ENCODE measurements at regions not wholly inside any gene's neighbourhood (a gene's known extent, or its start where the extent isn't known, plus 50 kb on each side); places are given as distances from the start of the nearest gene placed in this dataset.

GRCh38 chr1:195462646-195463045 is 1145.6 kb downstream of the KCNT2 start:
- Mint-ChIP-seq H3K4me3 (no peak overlapping the region), H3K27me3 (ENCODE audit: low read depth in 2 of 2) (no peaks in the 10 kb centered on the region), H3K36me3 (no peaks in the 10 kb centered on the region), H3K9me3 (peaks cover 6 to 8% of the 10 kb centered on the region in 2 donors), H3K27ac (no peak overlapping the region), H3K4me1 (no peaks in the 10 kb centered on the region)
- no peak for DNase-seq
- no peaks in the 10 kb centered on the region for H3K4me1 ChIP-seq (ENCODE audit: control insufficient read depth, insufficient read depth, low read length)
- H3K4me3 ChIP-seq (ENCODE audit: low read length) = no peak overlapping the region
- no peaks in the 10 kb centered on the region for H3K36me3 ChIP-seq (ENCODE audit: control insufficient read depth, insufficient read depth, low read length)
- no peak overlapping the region for H3K27ac ChIP-seq (ENCODE audit: low read length)
- intact Hi-C loops (cut with micrococcal nuclease) = no loop called here
- TF ChIP-seq CTCF (IDR thresholded peaks at IDR 0.05) = no peak
- H3K27me3 ChIP-seq (ENCODE audit: control insufficient read depth, insufficient read depth, low read length) = no peaks in the 10 kb centered on the region
- ATAC-seq = no peak
- no peaks in the 10 kb centered on the region for H3K9me3 ChIP-seq (ENCODE audit: control insufficient read depth, insufficient read depth, low read length)

DNA sequence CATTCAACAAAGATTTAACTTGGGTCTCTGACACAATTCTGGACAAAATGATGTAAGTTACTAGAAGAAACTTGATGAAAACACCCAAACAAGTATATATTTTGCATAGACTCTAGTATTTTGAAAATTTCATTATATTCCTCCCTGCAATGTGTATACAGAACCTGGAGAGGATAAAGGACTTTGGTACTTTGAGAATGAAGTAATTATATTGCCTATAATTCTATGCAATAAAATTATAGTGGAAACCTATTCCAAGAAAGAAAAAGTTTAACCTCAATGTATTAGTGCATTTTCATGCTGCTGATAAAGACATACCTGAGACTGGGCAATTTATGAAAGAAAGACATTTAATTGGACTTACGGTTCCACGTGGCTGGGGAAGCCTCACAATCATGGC is 1146.1 kb downstream of the KCNT2 start:
- ATAC-seq (no peak), DNase-seq (no peak)
- no peaks in the 10 kb centered on the region for H3K27me3 ChIP-seq (ENCODE audit: control insufficient read depth, insufficient read depth, low read length)
- no peak overlapping the region for H3K27ac ChIP-seq (ENCODE audit: low read length)
- H3K4me3 ChIP-seq (ENCODE audit: low read length) = no peak overlapping the region
- no peaks in the 10 kb centered on the region for H3K36me3 Mint-ChIP-seq
- H3K4me1 Mint-ChIP-seq = no peaks in the 10 kb centered on the region
- peaks cover 6 to 8% of the 10 kb centered on the region in 2 donors for H3K9me3 Mint-ChIP-seq
- no peaks in the 10 kb centered on the region for H3K27me3 Mint-ChIP-seq (ENCODE audit: low read depth in 2 of 2)
- H3K4me3 Mint-ChIP-seq = no peak overlapping the region
- H3K36me3 ChIP-seq (ENCODE audit: control insufficient read depth, insufficient read depth, low read length) = no peaks in the 10 kb centered on the region
- no peaks in the 10 kb centered on the region for H3K4me1 ChIP-seq (ENCODE audit: control insufficient read depth, insufficient read depth, low read length)
- no peak for TF ChIP-seq CTCF (IDR thresholded peaks at IDR 0.05)
- no peaks in the 10 kb centered on the region for H3K9me3 ChIP-seq (ENCODE audit: control insufficient read depth, insufficient read depth, low read length)
- H3K27ac Mint-ChIP-seq = no peak overlapping the region
- WGBS (ENCODE audit: insufficient coverage) = 81% methylated on average over 2 of the region's 2 CpGs
- intact Hi-C loops (cut with micrococcal nuclease) = no loop called here

GRCh38 chr1:195458365-195458764 is 1149.9 kb downstream of the KCNT2 start:
- Histone ChIP-seq H3K36me3 (ENCODE audit: control insufficient read depth, insufficient read depth, low read length) (no peaks in the 10 kb centered on the region), H3K27ac (ENCODE audit: low read length) (no peak overlapping the region), H3K4me1 (ENCODE audit: control insufficient read depth, insufficient read depth, low read length) (no peaks in the 10 kb centered on the region), H3K27me3 (ENCODE audit: control insufficient read depth, insufficient read depth, low read length) (no peaks in the 10 kb centered on the region), H3K4me3 (ENCODE audit: low read length) (no peak overlapping the region), H3K9me3 (ENCODE audit: control insufficient read depth, insufficient read depth, low read length) (no peaks in the 10 kb centered on the region)
- Mint-ChIP-seq H3K4me1 (no peaks in the 10 kb centered on the region), H3K36me3 (no peaks in the 10 kb centered on the region), H3K27ac (no peak overlapping the region), H3K4me3 (no peak overlapping the region), H3K9me3 (peaks cover 13% of the 10 kb centered on the region in 2 donors), H3K27me3 (ENCODE audit: low read depth in 2 of 2) (no peaks in the 10 kb centered on the region)
- ATAC-seq (no peak), DNase-seq (no peak)
- no peak for TF ChIP-seq CTCF (IDR thresholded peaks at IDR 0.05)
- intact Hi-C loops (cut with micrococcal nuclease) = no loop called here

DNA sequence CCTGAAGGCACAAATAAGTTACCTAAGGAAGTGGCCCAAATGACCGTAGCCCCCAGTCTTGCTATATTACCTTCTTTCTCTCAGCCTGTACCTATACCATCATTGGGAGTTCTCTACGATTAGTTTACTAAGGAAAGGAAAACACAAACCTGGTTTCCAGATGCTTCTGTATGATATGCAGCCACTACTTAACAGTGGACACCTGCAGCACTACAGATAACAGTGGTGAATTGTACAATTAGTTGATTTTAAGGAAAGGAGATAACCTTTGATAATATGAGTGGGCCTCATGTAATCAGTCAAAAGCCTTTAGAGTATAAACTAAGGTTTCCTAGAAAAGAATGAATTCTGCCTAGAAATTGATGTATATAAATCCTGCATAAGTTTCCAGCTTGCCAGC is 1157.4 kb downstream of the KCNT2 start:
- Histone ChIP-seq H3K27me3 (ENCODE audit: control insufficient read depth, insufficient read depth, low read length) (no peaks in the 10 kb centered on the region), H3K36me3 (ENCODE audit: control insufficient read depth, insufficient read depth, low read length) (no peaks in the 10 kb centered on the region), H3K4me1 (ENCODE audit: control insufficient read depth, insufficient read depth, low read length) (no peaks in the 10 kb centered on the region), H3K4me3 (ENCODE audit: low read length) (no peak overlapping the region), H3K9me3 (ENCODE audit: control insufficient read depth, insufficient read depth, low read length) (no peaks in the 10 kb centered on the region), H3K27ac (ENCODE audit: low read length) (no peak overlapping the region)
- Mint-ChIP-seq H3K27ac (no peak overlapping the region), H3K27me3 (ENCODE audit: low read depth in 2 of 2) (no peaks in the 10 kb centered on the region), H3K9me3 (peaks cover 22 to 32% of the 10 kb centered on the region in 2 donors), H3K36me3 (peaks cover 23% of the 10 kb centered on the region), H3K4me1 (no peaks in the 10 kb centered on the region), H3K4me3 (no peak overlapping the region)
- intact Hi-C loops (cut with micrococcal nuclease) = no loop called here
- ATAC-seq (no peak), DNase-seq (no peak)
- TF ChIP-seq CTCF (IDR thresholded peaks at IDR 0.05) = no peak
- WGBS (ENCODE audit: insufficient coverage) = 49% methylated on average over 2 of the region's 2 CpGs

Measured in natural killer cell (primary cell).